DMS53 treated with DMSO at 0.1 percent for 48 hours (cell line): ENCODE measurements at regions not wholly inside any gene's neighbourhood (a gene's known extent, or its start where the extent isn't known, plus 50 kb on each side); places are given as distances from the start of the nearest gene placed in this dataset.
"Not testable (repeated sequence)": the region's sequence is repeated elsewhere in the genome, so short reads cannot be mapped to it uniquely, and the experiment has no call there.

Experiments
- DNase-seq: peaks from one replicate; lab custom pipeline; 2025; ENCODE audit not compliant: unreplicated experiment; lab: John Stamatoyannopoulos, UW

- DNase-seq, result not testable (repeated sequence)
Observed at GRCh38 chr9:115692868-115693267, 460.7 kb upstream of the PAPPA start.

- no peak for DNase-seq
Observed at GRCh38 chr9:115694014-115694413, 459.6 kb upstream of the PAPPA start.

GRCh38 chr9:115694991-115695390, 458.6 kb upstream of the PAPPA start:
- DNase-seq, result no peak

GRCh38 chr9:115712981-115713380, 440.6 kb upstream of the PAPPA start:
- no peak for DNase-seq

GRCh38 chr9:115715666-115716065, 437.9 kb upstream of the PAPPA start:
- no peak for DNase-seq

- DNase-seq, result no peak
Observed at GRCh38 chr9:115717298-115717697, 436.3 kb upstream of the PAPPA start.

GRCh38 chr9:115717711-115718173, 435.8 kb upstream of the PAPPA start:
- no peak for DNase-seq

GRCh38 chr9:115730396-115730795, 423.2 kb upstream of the PAPPA start:
- DNase-seq, result no peak

- DNase-seq, result no peak
Observed at GRCh38 chr9:115730845-115731244, 422.7 kb upstream of the PAPPA start.

- no peak for DNase-seq
Observed at GRCh38 chr9:115733318-115734110, 420.1 kb upstream of the PAPPA start.

- DNase-seq, result no peak
Observed at GRCh38 chr9:115739096-115739875, 414.3 kb upstream of the PAPPA start.

- DNase-seq, result no peak
Observed at GRCh38 chr9:115740986-115741385, 412.6 kb upstream of the PAPPA start.

- DNase-seq, result no peak
Observed at GRCh38 chr9:115743709-115744605, 409.6 kb upstream of the PAPPA start.

- no peak for DNase-seq
Observed at GRCh38 chr9:115746496-115746895, 407.1 kb upstream of the PAPPA start.

GRCh38 chr9:115747731-115748130, 405.9 kb upstream of the PAPPA start:
- DNase-seq, result no peak

- DNase-seq, result no peak
Observed at GRCh38 chr9:115756736-115757135, 396.9 kb upstream of the PAPPA start.

GRCh38 chr9:115757461-115757860, 396.1 kb upstream of the PAPPA start:
- no peak for DNase-seq

- DNase-seq, result no peak
Observed at GRCh38 chr9:115758441-115758840, 395.1 kb upstream of the PAPPA start.

- DNase-seq, result no peak
Observed at GRCh38 chr9:115759426-115759825, 394.2 kb upstream of the PAPPA start.

GRCh38 chr9:115764645-115765044, 388.9 kb upstream of the PAPPA start:
- no peak for DNase-seq

GRCh38 chr9:115765060-115765459, 388.5 kb upstream of the PAPPA start:
- no peak for DNase-seq
